ENCODE measurements at regions not wholly inside any gene's neighbourhood (a gene's known extent, or its start where the extent isn't known, plus 50 kb on each side); places are given as distances from the start of the nearest gene placed in this dataset.

DNA sequence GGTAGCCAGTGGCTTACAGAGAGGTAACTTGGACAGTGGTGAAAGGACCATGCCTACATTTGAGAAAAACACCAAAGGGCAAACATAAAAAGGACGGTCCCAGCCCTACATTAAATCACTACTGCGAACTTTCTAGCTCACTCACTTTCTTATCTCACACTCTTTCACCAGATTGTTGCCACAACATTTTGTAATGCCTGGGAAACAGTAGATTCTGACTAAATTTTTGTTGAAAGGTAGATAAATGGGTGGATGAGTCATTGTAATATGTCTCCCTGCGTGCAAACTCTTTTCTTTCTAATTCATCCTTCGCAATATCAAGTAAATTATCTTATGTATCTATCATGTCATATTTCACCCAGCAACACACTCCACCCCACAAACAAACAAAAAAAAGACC, 192.2 kb downstream of the IRS1 start:
- Histone ChIP-seq H3K27ac (no peak overlapping the region), H3K36me3 (no peaks in the 10 kb centered on the region), H3K4me3 (no peak overlapping the region), H3K27me3 (no peaks in the 10 kb centered on the region), H3K4me1 (ENCODE audit: low read depth) (no peaks in the 10 kb centered on the region), H3K9me3 (ENCODE audit: low read depth) (no peaks in the 10 kb centered on the region)
- TF ChIP-seq, protein P1, sequence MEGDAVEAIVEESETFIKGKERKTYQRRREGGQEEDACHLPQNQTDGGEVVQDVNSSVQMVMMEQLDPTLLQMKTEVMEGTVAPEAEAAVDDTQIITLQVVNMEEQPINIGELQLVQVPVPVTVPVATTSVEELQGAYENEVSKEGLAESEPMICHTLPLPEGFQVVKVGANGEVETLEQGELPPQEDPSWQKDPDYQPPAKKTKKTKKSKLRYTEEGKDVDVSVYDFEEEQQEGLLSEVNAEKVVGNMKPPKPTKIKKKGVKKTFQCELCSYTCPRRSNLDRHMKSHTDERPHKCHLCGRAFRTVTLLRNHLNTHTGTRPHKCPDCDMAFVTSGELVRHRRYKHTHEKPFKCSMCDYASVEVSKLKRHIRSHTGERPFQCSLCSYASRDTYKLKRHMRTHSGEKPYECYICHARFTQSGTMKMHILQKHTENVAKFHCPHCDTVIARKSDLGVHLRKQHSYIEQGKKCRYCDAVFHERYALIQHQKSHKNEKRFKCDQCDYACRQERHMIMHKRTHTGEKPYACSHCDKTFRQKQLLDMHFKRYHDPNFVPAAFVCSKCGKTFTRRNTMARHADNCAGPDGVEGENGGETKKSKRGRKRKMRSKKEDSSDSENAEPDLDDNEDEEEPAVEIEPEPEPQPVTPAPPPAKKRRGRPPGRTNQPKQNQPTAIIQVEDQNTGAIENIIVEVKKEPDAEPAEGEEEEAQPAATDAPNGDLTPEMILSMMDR (IDR thresholded peaks at IDR 0.05; ENCODE audit: low read depth, low read length) = no peak
- peak in 1 of 2 donors; percentile 73 for DNase-seq (ENCODE audit: low read depth in 1 of 2, low spot score in 1 of 2)

DNA sequence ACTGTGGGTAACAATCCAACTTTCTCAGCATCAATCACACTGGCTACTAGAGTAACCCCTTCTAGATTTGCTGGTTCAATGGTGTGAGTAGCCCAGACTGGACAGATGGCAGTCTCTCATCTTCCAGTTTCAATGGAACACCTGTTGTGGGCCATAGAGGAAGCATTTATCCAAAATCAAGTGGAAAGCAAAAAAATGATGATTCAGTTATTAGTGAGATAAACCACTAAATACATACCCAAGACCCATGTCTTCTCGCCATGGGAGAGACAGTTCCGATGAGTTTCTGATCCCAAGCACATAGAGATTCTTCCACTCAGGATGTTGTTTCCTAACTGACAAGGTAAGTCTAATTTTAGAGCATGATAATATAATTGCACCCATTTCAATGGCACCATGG, 194.0 kb downstream of the IRS1 start:
- no peaks in the 10 kb centered on the region for H3K27me3 ChIP-seq
- no peak for DNase-seq (ENCODE audit: low read depth in 1 of 2, low spot score in 1 of 2)
- H3K9me3 ChIP-seq (ENCODE audit: low read depth) = no peaks in the 10 kb centered on the region
- TF ChIP-seq, protein P1 (IDR thresholded peaks at IDR 0.05; ENCODE audit: low read depth, low read length) = no peak
- H3K27ac ChIP-seq = no peak overlapping the region
- H3K4me1 ChIP-seq (ENCODE audit: low read depth) = no peaks in the 10 kb centered on the region
- no peaks in the 10 kb centered on the region for H3K36me3 ChIP-seq
- H3K4me3 ChIP-seq = no peak overlapping the region

DNA sequence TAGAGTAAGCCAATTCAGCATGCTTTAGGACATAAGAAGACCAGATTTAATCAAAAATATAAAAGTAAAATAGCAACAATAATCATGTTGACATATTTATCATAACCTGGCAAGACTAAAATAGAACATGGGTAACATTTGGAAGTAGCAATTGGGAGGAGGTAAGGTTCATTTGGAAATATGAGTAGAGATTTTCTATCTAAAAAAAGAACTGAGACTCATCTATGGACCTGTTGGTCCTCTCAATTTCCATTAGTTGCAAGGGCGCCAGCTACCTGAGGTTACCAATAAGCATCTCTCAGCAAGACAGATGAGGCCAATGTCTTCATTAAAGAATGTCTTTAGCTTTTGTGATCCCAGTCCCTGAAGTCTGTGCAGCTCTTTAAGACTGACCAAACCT, 196.0 kb downstream of the IRS1 start:
- Histone ChIP-seq H3K27ac (no peak overlapping the region), H3K4me3 (no peak overlapping the region), H3K9me3 (ENCODE audit: low read depth) (no peaks in the 10 kb centered on the region), H3K4me1 (ENCODE audit: low read depth) (no peaks in the 10 kb centered on the region), H3K36me3 (no peaks in the 10 kb centered on the region), H3K27me3 (no peaks in the 10 kb centered on the region)
- TF ChIP-seq, protein P1 (IDR thresholded peaks at IDR 0.05; ENCODE audit: low read depth, low read length) = no peak
- DNase-seq (ENCODE audit: low read depth in 1 of 2, low spot score in 1 of 2) = no peak

DNA sequence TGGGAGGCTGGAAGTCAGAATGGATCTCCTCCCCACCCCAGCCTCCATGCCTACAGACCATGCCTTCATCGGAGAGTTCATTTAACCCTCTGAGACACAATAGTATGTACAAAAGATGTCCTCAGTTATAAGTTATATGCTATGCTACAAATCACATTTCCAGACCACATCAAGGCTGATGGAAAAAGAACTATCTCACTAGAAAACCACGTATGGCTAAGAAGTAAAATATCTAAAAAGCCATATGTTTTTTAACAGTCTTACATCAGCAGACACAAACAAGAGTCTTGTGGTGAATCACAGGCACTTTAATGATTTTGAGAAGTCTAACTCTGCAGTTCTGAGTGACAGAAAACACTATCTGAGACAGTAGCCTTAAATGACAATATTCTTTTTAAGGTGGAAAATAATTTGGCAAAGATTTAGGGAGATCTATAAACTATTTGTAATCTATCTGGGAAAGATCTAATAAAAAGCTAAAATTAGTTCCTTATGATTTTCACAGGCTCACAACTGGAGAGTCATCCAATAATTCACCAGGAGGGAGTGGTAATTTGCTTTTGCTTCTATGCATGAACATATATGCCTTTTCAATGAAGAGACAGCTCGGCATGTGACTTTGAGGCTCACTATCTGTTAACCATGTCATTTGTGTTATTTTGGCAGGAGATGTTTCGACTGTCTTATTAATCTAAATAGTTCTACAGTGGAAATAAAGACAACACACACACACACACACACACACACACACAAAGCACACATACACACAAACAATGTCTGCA, 197.5 kb downstream of the IRS1 start:
- Histone ChIP-seq H3K27me3 (no peaks in the 10 kb centered on the region), H3K36me3 (no peaks in the 10 kb centered on the region), H3K9me3 (ENCODE audit: low read depth) (no peaks in the 10 kb centered on the region), H3K4me1 (ENCODE audit: low read depth) (no peaks in the 10 kb centered on the region), H3K4me3 (no peak overlapping the region), H3K27ac (no peak overlapping the region)
- TF ChIP-seq, protein P1 (IDR thresholded peaks at IDR 0.05; ENCODE audit: low read depth, low read length) = no peak
- no peak for DNase-seq (ENCODE audit: low read depth in 1 of 2, low spot score in 1 of 2)

DNA sequence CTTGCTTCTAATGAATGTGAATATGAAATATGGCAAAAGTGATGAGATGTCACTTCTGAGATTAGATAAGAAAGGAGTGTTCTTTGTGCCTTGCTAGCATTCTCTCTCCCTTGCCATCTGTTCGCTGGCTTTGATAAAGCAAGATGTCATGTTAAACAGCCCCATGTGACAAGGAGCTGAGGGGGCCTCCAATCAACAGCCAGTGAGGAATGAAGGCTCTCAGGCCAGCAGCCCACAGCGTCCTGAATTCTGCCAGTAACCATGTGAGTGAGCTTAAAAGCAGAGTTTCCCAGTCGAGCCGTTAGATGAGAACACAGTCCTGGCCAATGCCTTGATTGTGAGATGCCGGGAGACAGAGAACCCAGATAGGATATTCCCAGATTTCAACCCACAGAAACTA, 198.8 kb downstream of the IRS1 start:
- H3K4me3 ChIP-seq = no peak overlapping the region
- no peaks in the 10 kb centered on the region for H3K4me1 ChIP-seq (ENCODE audit: low read depth)
- H3K27ac ChIP-seq = no peak overlapping the region
- TF ChIP-seq, protein P1 (IDR thresholded peaks at IDR 0.05; ENCODE audit: low read depth, low read length) = no peak
- H3K9me3 ChIP-seq (ENCODE audit: low read depth) = no peaks in the 10 kb centered on the region
- H3K27me3 ChIP-seq = no peaks in the 10 kb centered on the region
- no peaks in the 10 kb centered on the region for H3K36me3 ChIP-seq
- no peak for DNase-seq (ENCODE audit: low read depth in 1 of 2, low spot score in 1 of 2)

Data from cardiac muscle cell (in vitro differentiated cells and primary cell).